ENCODE measurements at regions not wholly inside any gene's neighbourhood (a gene's known extent, or its start where the extent isn't known, plus 50 kb on each side); places are given as distances from the start of the nearest gene placed in this dataset.

DNA sequence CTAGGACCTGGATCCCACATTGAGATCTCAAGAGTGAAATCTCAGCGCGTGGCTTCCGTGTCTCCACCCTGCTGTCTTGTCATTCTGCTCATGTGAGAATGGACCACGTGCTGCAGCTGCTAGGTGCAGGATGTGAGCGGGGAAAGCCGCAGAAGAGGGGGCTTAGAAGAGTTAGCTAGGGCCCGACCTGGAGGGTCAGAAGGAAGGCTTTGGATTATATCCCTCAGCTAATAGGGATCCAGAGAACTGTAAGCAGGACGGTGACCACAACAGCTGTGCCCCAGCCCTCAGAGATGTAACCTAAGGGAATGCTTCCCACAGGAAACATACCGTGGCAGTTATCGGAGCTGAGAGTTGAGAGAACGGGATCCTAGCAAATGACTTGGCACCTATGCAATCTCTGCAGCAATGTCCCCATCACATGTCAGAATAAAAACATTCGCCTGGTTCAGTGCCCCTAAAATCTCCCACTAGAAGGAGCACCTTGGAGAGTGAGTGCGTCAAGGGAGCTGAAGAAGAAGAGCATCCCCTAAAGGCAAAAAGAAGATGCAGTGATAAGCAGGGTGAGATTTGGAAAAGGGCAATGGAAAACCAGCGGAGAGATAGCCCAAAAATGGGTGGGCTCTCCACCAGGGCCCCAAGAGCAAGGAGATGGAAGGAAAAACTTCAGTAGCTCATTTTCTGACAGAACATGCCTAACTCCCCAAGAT lies 76.9 kb upstream of the ST8SIA2 start:
- TF ChIP-seq, protein P1, sequence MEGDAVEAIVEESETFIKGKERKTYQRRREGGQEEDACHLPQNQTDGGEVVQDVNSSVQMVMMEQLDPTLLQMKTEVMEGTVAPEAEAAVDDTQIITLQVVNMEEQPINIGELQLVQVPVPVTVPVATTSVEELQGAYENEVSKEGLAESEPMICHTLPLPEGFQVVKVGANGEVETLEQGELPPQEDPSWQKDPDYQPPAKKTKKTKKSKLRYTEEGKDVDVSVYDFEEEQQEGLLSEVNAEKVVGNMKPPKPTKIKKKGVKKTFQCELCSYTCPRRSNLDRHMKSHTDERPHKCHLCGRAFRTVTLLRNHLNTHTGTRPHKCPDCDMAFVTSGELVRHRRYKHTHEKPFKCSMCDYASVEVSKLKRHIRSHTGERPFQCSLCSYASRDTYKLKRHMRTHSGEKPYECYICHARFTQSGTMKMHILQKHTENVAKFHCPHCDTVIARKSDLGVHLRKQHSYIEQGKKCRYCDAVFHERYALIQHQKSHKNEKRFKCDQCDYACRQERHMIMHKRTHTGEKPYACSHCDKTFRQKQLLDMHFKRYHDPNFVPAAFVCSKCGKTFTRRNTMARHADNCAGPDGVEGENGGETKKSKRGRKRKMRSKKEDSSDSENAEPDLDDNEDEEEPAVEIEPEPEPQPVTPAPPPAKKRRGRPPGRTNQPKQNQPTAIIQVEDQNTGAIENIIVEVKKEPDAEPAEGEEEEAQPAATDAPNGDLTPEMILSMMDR (conservative IDR thresholded peaks at IDR 0.05; ENCODE audit: low read depth, low read length), result no peak
- TF ChIP-seq EZH2 (IDR thresholded peaks at IDR 0.05; ENCODE audit: low read length, unreplicated experiment), result no peak
- no peak for TF ChIP-seq EZH2phosphoT487 (IDR thresholded peaks at IDR 0.05; ENCODE audit: borderline replicate concordance, low read length)
